ENCODE measurements at regions not wholly inside any gene's neighbourhood (a gene's known extent, or its start where the extent isn't known, plus 50 kb on each side); places are given as distances from the start of the nearest gene placed in this dataset.

DNA sequence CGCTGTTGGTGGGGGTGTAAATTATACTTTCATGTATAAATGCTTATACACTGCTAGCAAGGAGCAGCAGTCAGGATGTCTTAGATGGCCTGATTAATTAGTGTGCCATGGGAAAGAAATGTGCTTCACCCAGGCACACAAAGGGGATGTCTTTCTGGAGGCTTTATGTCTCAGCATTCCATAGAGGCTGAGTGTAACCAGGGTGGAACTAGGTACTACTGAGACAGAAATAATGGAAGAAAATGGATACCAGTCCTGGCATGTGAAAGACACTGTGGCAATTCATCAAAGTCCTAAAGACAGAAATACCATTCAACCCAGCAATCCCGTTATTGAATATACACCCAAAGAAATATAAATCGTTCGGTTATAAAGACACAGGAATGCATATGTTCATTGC lies 52.5 kb downstream of the PF4 start:
- no peak for TF ChIP-seq CTCF (IDR thresholded peaks at IDR 0.05; ENCODE audit: low read length, missing control alignments)
- no peak overlapping the region for H3K4me3 ChIP-seq (replicated peaks; ENCODE audit: low read depth, low read length)
- DNase-seq (ENCODE audit: low read depth): no peak

DNA sequence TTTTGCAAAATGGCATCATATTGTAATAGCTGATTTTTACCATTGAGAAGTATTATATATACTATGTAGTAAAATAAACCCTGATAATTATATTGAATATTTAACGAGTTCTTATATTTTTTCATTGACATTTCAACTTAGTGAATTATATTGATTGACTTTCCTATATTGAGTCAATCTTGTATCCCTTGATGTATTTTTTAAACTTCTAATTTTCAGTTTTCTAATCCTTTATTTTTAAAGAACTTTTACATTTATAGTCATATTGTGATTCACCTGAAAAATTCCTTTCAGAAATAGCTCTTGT lies 54.4 kb downstream of the CXCL1 start:
- H3K4me3 ChIP-seq (replicated peaks; ENCODE audit: low read depth, low read length): no peak overlapping the region
- DNase-seq (ENCODE audit: low read depth): no peak
- no peak for TF ChIP-seq CTCF (IDR thresholded peaks at IDR 0.05; ENCODE audit: low read length, missing control alignments)

GRCh38 chr4:73922766-73923630 lies 53.8 kb downstream of the CXCL1 start:
- TF ChIP-seq CTCF (IDR thresholded peaks at IDR 0.05; ENCODE audit: low read length, missing control alignments): peak; percentile 56
- H3K4me3 ChIP-seq (replicated peaks; ENCODE audit: low read depth, low read length): no peak overlapping the region
- DNase-seq (ENCODE audit: low read depth): peak; percentile 85

- TF ChIP-seq CTCF (IDR thresholded peaks at IDR 0.05; ENCODE audit: low read length, missing control alignments): no peak
- DNase-seq (ENCODE audit: low read depth): no peak
- no peak overlapping the region for H3K4me3 ChIP-seq (replicated peaks; ENCODE audit: low read depth, low read length)
These were observed 53.1 kb downstream of the CXCL1 start for GRCh38 chr4:73922317-73922716.

Measured in fibroblast of pulmonary artery (primary cell).